OCI-LY1 (cell line): ENCODE measurements at regions not wholly inside any gene's neighbourhood (a gene's known extent, or its start where the extent isn't known, plus 50 kb on each side); places are given as distances from the start of the nearest gene placed in this dataset.

ENCODE experiments used
- EZH2 ChIP-seq: fragments of 200-600 bp; sonication (generic), shearing (Covaris generic); IDR thresholded peaks from 2 replicates; pipeline ENCODE4 v1.8.0; 2017; ENCODE audit warnings: borderline replicate concordance, mixed run types, mild to moderate bottlenecking, antibody characterized with exemption, low read length, moderate library complexity, mixed read lengths
- TF ChIP-seq, protein P1 (sequence below): fragments of 200-600 bp; sonication (generic), shearing (Covaris generic); IDR thresholded peaks from 2 replicates; pipeline ENCODE4 v1.5.1; 2017; ENCODE audit warnings: mild to moderate bottlenecking, antibody characterized with exemption, low read length, moderate library complexity, mixed read lengths

DNA sequence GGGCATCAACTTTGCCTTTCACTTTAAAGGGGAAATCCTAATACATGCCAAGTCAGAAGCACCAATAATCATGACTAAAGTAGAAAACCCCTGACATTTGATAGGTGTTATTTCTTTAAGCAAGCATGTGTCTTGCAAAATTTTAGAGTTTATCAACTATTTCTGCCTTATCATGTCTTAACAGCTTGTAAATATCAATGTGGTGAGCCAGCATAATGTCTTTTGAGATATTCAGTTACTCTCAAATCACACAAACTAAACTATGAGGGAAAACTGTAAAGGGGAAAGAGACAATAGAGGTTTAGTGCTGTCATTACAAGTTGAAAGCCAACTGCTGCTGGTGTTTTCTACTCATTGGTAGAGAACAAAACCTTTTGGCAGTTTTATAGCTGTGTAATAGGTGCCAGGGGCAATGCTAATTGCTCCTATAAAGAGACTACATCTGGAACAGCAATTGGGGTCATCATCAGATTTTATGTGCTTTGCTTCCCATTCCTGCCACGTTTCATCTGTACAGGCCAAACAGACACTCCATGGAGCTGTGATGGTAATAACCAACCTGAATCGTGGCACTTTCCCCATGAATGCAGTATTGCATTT lies 1027.4 kb downstream of the FSCB start:
- TF ChIP-seq EZH2, result no peak
- TF ChIP-seq, protein P1, sequence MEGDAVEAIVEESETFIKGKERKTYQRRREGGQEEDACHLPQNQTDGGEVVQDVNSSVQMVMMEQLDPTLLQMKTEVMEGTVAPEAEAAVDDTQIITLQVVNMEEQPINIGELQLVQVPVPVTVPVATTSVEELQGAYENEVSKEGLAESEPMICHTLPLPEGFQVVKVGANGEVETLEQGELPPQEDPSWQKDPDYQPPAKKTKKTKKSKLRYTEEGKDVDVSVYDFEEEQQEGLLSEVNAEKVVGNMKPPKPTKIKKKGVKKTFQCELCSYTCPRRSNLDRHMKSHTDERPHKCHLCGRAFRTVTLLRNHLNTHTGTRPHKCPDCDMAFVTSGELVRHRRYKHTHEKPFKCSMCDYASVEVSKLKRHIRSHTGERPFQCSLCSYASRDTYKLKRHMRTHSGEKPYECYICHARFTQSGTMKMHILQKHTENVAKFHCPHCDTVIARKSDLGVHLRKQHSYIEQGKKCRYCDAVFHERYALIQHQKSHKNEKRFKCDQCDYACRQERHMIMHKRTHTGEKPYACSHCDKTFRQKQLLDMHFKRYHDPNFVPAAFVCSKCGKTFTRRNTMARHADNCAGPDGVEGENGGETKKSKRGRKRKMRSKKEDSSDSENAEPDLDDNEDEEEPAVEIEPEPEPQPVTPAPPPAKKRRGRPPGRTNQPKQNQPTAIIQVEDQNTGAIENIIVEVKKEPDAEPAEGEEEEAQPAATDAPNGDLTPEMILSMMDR, result no peak
